ENCODE measurements at regions not wholly inside any gene's neighbourhood (a gene's known extent, or its start where the extent isn't known, plus 50 kb on each side); places are given as distances from the start of the nearest gene placed in this dataset.
"Not testable (repeated sequence)": the region's sequence is repeated elsewhere in the genome, so short reads cannot be mapped to it uniquely, and the experiment has no call there.

DNA sequence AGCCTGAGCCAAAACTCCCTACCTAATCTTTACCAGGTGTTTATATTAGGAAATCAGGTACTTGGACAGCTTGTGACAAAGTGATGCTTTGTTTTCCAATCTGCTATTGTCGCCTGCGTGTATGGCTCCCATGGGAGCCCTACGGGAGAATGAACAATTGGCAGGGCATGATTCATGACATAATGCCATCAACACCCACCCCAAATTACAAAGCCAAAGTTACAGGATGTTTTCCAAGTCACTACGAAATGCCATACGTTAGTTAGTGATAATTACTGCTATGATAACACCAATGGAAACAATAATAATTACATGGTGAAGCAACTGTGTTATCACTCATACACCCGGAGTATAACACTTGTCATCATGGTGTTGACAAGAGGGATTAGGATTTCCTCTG is 226.4 kb downstream of the FAM181B start:
- H3K27ac ChIP-seq: no peak overlapping the region
- no peak for TF ChIP-seq ZFX (IDR thresholded peaks at IDR 0.05; ENCODE audit: borderline replicate concordance)
- TF ChIP-seq, protein P1, sequence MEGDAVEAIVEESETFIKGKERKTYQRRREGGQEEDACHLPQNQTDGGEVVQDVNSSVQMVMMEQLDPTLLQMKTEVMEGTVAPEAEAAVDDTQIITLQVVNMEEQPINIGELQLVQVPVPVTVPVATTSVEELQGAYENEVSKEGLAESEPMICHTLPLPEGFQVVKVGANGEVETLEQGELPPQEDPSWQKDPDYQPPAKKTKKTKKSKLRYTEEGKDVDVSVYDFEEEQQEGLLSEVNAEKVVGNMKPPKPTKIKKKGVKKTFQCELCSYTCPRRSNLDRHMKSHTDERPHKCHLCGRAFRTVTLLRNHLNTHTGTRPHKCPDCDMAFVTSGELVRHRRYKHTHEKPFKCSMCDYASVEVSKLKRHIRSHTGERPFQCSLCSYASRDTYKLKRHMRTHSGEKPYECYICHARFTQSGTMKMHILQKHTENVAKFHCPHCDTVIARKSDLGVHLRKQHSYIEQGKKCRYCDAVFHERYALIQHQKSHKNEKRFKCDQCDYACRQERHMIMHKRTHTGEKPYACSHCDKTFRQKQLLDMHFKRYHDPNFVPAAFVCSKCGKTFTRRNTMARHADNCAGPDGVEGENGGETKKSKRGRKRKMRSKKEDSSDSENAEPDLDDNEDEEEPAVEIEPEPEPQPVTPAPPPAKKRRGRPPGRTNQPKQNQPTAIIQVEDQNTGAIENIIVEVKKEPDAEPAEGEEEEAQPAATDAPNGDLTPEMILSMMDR (IDR thresholded peaks at IDR 0.05): no peak

DNA sequence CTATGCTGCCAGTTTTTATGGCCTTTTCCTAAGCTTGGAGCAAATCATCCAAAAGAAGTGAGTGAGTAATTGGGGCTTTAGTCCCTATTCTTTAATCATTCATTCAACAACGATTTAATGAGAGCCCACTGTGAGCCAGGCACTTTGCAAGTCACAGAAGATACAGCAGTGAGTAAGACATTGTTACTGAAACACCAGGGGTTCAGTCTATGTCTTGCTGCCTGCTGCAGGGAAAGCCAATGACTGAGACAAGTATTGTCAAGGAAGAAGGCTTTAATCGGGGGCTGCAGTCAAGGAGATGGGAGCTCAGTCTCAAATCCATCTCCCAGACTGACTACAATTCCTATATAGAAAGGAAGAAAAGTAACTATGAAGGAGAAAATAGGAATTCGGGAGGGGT is 228.3 kb downstream of the FAM181B start:
- TF ChIP-seq, protein P1 (IDR thresholded peaks at IDR 0.05): no peak
- no peak for TF ChIP-seq ZFX (IDR thresholded peaks at IDR 0.05; ENCODE audit: borderline replicate concordance)
- H3K27ac ChIP-seq: no peak overlapping the region

DNA sequence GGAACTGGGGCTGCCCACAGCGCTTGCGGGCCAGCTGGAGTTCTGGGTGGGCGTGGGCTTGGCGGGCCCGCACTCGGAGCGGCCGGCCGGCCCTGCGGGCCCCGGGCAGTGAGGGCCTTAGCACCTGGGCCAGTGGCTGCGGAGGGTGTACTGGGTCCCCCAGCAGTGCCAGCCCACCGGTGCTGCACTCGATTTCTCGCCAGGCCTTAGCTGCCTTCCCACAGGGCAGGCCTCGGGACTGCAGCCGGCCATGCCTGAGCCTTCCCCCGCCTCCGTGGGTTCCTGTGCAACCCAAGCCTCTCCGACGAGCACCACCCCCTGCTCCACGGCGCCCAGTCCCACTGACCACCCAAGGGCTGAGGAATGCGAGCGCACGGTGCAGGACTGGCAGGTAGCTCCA is 232.5 kb downstream of the FAM181B start:
- not testable (repeated sequence) for H3K27ac ChIP-seq

DNA sequence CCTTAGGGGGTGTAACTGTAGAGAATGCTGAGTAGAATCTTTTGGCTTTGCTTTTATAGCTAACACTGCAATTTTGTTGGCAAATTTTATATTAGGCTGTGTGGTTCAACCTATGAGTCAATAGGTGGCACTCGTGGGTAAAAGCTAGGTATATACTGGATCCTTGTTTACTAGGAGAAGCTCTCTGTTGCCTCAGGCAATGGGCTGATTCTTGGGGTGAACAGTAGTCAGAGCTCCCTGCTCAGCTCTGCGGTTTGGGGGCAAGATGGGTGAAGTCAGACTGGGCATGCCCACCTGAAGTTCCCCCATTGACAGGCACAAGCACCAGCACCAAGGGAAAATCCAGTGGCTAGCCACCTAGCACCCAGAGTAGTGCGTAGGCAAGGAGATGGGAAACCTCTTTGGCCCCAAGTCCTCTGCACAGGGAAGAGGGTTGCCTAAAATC is 238.7 kb downstream of the FAM181B start:
- TF ChIP-seq, protein P1 (IDR thresholded peaks at IDR 0.05): peak; percentile 83
- no peak for TF ChIP-seq ZFX (IDR thresholded peaks at IDR 0.05; ENCODE audit: borderline replicate concordance)
- H3K27ac ChIP-seq: no peak overlapping the region

DNA sequence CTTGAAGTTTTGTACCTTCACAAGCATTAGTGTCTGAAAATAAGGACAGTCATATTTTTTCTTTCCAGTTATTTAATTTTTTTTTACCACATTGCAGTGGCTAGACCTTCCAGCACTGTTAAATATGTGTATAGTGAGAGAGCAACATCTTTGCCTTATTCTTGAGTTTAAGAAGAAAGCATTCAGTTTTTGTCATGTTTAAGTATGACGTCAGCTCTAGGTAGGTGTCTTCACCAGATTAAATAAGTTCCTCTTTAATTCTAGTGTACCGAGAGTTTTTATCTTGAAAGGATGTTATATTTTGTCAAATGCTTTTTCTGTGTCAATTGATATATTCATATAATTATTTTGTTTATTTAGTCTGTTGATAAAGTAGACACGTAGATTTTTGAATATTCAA is 258.8 kb downstream of the FAM181B start:
- TF ChIP-seq, protein P1 (IDR thresholded peaks at IDR 0.05): no peak
- no peak for TF ChIP-seq ZFX (IDR thresholded peaks at IDR 0.05; ENCODE audit: borderline replicate concordance)
- no peak overlapping the region for H3K27ac ChIP-seq

DNA sequence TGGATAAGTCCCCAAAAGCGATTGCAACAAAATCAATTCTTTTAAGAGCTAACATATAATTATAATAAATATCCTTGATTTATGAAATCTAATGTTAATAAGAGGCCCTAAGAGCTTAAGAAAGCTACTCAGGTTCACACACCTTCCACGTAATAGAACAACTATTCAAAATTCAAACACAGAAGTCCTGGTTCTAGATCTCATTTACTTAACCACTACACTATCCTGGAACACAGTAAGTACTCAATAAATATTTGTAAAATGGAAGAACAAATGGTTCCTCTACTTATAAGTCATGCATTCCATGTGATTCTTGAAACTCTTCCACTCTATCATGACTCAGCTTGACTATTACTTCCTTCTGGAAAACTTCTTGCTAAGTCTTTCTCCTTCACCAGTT is 268.2 kb downstream of the FAM181B start:
- no peak for TF ChIP-seq ZFX (IDR thresholded peaks at IDR 0.05; ENCODE audit: borderline replicate concordance)
- TF ChIP-seq, protein P1 (IDR thresholded peaks at IDR 0.05): no peak
- no peak overlapping the region for H3K27ac ChIP-seq

DNA sequence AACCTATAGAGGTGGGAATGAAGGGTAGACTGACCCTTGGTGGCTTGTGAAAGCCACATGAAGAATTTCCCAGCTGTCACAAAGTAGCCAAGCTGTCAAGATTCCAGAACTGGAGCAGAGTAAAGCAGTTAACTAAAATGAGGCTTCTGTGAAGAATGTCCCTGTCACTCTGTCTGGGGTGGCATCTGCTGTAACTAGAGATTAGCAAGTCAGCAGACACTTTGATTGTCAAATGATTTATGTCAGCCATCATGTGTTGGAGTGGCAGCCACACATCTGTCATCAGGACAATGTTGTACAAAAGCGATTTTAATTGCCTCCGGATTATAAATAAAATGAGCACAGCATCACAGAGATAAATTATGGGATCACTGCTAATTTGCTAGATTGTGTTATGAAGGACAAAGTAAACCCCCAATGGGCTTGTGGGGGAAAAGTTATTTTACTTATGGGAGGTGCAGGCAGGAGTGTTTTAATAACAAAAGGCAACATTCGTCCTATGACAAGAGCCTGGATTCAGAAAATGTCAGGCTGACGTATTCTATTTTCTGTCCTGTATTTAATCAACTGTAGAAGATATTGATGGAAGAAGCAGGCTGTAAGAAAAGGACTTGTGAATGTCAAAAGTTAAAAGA is 270.9 kb downstream of the FAM181B start:
- no peak overlapping the region for H3K27ac ChIP-seq
- TF ChIP-seq, protein P1 (IDR thresholded peaks at IDR 0.05): no peak
- no peak for TF ChIP-seq ZFX (IDR thresholded peaks at IDR 0.05; ENCODE audit: borderline replicate concordance)

DNA sequence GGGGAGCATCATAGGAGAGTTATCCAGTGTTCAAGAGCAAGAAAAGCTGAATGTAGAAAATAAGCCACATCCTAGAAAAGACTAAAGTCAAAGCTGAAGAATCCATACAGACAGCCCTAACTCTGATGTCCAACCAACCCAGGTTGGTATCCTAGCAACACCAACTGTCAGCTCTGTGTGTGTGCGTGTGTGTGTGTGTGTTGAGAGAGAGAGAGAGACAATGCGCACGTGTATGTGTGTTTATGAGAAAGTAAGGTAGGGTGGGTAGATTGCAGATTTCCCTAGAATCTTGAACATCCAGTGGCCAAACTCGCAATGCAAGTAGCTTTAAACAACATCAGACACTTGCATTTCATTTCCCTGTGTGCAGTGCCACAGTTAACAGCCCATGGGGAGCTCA is 274.9 kb downstream of the FAM181B start:
- TF ChIP-seq ZFX (IDR thresholded peaks at IDR 0.05; ENCODE audit: borderline replicate concordance): no peak
- TF ChIP-seq, protein P1 (IDR thresholded peaks at IDR 0.05): no peak
- H3K27ac ChIP-seq: no peak overlapping the region
